H1 (cell line): ENCODE measurements at regions not wholly inside any gene's neighbourhood (a gene's known extent, or its start where the extent isn't known, plus 50 kb on each side); places are given as distances from the start of the nearest gene placed in this dataset.

Source experiments
- E2F6 ChIP-seq: IDR thresholded peaks from 2 replicates; pipeline ENCODE4 v1.6.1; 2012; ENCODE audit warnings: inconsistent platforms
- HDAC2 ChIP-seq, 2 experiments: fragments of 300-600 bp in 1 of 2; sonication (generic) in 1 of 2; IDR thresholded peaks; 2 replicates each; pipeline ENCODE4 v1.6.1; 2011 to 2012; ENCODE audit warnings: low read depth in 2 of 2, low read length in 2 of 2, mild to moderate bottlenecking in 2 of 2, moderate library complexity in 2 of 2, borderline replicate concordance in 1 of 2, inconsistent platforms in 1 of 2
- KDM1A ChIP-seq: fragments of 200-600, 300-600 bp; sonication (generic); IDR thresholded peaks from 2 replicates; pipeline ENCODE4 v1.7.1; 2016; ENCODE audit warnings: mild to moderate bottlenecking, low read length, borderline replicate concordance
- KDM5A ChIP-seq: fragments of 200-600 bp; IDR thresholded peaks from 2 replicates; pipeline ENCODE4 v1.7.1; 2012; ENCODE audit warnings: mild to moderate bottlenecking, low read length, inconsistent platforms, mixed read lengths
- SRF ChIP-seq: IDR thresholded peaks from 2 replicates; pipeline ENCODE4 v1.6.1; 2011; ENCODE audit warnings: mild to moderate bottlenecking, low read depth, low read length, moderate library complexity
- YY1 ChIP-seq: IDR thresholded peaks from 2 replicates; pipeline ENCODE4 v1.6.1; 2011; ENCODE audit warnings: low read depth, mild to moderate bottlenecking, low read length
- TF ChIP-seq, protein P1 (sequence below): IDR thresholded peaks from 2 replicates; pipeline ENCODE4 v1.6.1; 2012; ENCODE audit warnings: low read length, inconsistent platforms

GRCh38 chr6:11918739-11919605 is 93.1 kb upstream of the HIVEP1 start (continued):
- TF ChIP-seq HDAC2 (IDR thresholded peaks at IDR 0.05; ENCODE audit: borderline replicate concordance in 1 of 2, low read depth in 2 of 2, low read length in 2 of 2) = no peak
- TF ChIP-seq, protein P1, sequence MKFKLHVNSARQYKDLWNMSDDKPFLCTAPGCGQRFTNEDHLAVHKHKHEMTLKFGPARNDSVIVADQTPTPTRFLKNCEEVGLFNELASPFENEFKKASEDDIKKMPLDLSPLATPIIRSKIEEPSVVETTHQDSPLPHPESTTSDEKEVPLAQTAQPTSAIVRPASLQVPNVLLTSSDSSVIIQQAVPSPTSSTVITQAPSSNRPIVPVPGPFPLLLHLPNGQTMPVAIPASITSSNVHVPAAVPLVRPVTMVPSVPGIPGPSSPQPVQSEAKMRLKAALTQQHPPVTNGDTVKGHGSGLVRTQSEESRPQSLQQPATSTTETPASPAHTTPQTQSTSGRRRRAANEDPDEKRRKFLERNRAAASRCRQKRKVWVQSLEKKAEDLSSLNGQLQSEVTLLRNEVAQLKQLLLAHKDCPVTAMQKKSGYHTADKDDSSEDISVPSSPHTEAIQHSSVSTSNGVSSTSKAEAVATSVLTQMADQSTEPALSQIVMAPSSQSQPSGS = no peak
- TF ChIP-seq SRF = no peak
- TF ChIP-seq KDM1A = no peak
- TF ChIP-seq YY1 = no peak
- no peak for TF ChIP-seq E2F6
- TF ChIP-seq KDM5A = no peak
